ENCODE measurements at regions not wholly inside any gene's neighbourhood (a gene's known extent, or its start where the extent isn't known, plus 50 kb on each side); places are given as distances from the start of the nearest gene placed in this dataset.
"Not testable (repeated sequence)": the region's sequence is repeated elsewhere in the genome, so short reads cannot be mapped to it uniquely, and the experiment has no call there.

DNA sequence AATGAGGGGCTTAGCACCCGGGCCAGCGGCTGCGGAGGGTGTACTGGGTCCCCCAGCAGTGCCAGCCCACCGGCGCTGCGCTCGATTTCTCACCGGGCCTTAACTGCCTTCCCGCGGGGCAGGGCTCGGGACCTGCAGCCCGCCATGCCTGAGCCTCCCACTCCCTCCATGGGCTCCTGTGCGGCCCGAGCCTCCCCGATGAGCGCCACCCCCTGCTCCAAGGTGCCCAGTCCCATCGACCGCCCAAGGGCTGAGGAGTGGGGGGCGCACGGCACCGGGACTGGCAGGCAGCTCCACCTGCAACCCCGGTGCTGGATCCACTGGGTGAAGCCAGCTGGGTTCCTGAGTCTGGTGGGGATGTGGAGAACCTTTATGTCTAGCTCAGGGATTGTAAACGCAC is 85.0 kb upstream of the TSC22D2 start:
- TF ChIP-seq, protein P1, sequence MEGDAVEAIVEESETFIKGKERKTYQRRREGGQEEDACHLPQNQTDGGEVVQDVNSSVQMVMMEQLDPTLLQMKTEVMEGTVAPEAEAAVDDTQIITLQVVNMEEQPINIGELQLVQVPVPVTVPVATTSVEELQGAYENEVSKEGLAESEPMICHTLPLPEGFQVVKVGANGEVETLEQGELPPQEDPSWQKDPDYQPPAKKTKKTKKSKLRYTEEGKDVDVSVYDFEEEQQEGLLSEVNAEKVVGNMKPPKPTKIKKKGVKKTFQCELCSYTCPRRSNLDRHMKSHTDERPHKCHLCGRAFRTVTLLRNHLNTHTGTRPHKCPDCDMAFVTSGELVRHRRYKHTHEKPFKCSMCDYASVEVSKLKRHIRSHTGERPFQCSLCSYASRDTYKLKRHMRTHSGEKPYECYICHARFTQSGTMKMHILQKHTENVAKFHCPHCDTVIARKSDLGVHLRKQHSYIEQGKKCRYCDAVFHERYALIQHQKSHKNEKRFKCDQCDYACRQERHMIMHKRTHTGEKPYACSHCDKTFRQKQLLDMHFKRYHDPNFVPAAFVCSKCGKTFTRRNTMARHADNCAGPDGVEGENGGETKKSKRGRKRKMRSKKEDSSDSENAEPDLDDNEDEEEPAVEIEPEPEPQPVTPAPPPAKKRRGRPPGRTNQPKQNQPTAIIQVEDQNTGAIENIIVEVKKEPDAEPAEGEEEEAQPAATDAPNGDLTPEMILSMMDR (conservative IDR thresholded peaks at IDR 0.05 in 1 of 2, IDR thresholded peaks at IDR 0.05 in 1 of 2; ENCODE audit: low read depth in 1 of 2, low read length in 2 of 2) = not testable (repeated sequence)
- TF ChIP-seq EZH2 (IDR thresholded peaks at IDR 0.05; ENCODE audit: low read length, missing control alignments) = not testable (repeated sequence)

All from fibroblast of lung (primary cell).